GM23248 (cell line): ENCODE measurements at regions not wholly inside any gene's neighbourhood (a gene's known extent, or its start where the extent isn't known, plus 50 kb on each side); places are given as distances from the start of the nearest gene placed in this dataset.

Experiments used
- EZH2 ChIP-seq: fragments of 200-600 bp; sonication (generic); IDR thresholded peaks from 2 replicates; pipeline ENCODE4 v1.6.1; 2018; ENCODE audit warnings: antibody characterized with exemption, mild to moderate bottlenecking; ENCODE audit not compliant: insufficient read depth, poor library complexity, severe bottlenecking
- EZH2phosphoT487 ChIP-seq: fragments of 200-600 bp; sonication (generic); IDR thresholded peaks from 2 replicates; pipeline ENCODE4 v1.6.1; 2018; ENCODE audit warnings: antibody characterized with exemption, moderate library complexity, mild to moderate bottlenecking, low read depth; ENCODE audit not compliant: insufficient read depth

- TF ChIP-seq EZH2phosphoT487 (no peak), EZH2 (no peak)
Observed at GRCh38 chr3:162970292-162970691, 1473.7 kb downstream of the OTOL1 start.
